ENCODE measurements at regions not wholly inside any gene's neighbourhood (a gene's known extent, or its start where the extent isn't known, plus 50 kb on each side); places are given as distances from the start of the nearest gene placed in this dataset.
A peak's percentile ranks its signal among the peaks of the same experiment; 100 is the strongest.
"Not testable (repeated sequence)": the region's sequence is repeated elsewhere in the genome, so short reads cannot be mapped to it uniquely, and the experiment has no call there.

DNA sequence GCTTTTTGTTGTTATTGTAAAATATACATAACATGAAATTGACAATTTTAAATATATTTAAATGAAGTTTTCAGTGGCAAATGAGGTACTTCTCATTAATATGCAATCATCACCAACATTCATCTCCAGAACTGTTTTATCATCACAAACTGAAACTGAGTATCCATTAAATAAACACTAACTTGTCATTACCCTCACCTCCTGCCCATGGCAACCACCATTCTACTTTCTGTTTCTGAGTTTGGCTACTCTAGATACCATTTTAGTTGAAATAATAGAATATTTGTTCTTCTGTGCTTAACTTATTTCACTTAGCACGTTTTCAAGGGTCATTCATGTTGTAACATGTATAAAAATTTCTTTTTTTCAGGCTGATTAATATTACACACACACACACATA lies 834.3 kb downstream of the PLOD2 start:
- no peak for FAIRE-seq

DNA sequence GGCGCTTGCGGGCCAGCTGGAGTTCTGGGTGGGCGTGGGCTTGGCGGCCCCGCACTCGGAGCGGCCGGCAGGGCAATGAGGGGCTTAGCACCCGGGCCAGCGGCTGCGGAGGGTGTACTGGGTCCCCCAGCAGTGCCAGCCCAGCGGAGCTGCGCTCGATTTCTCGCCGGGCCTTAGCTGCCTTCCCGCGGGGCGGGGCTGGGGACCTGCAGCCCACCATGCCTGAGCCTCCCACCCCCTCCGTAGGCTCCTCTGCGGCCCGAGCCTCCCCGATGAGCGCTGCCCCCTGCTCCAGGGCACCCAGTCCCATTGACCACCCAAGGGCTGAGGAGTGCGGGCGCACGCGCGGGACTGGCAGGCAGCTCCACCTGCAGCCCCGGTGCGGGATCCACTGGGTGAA lies 827.6 kb downstream of the PLOD2 start:
- not testable (repeated sequence) for FAIRE-seq

DNA sequence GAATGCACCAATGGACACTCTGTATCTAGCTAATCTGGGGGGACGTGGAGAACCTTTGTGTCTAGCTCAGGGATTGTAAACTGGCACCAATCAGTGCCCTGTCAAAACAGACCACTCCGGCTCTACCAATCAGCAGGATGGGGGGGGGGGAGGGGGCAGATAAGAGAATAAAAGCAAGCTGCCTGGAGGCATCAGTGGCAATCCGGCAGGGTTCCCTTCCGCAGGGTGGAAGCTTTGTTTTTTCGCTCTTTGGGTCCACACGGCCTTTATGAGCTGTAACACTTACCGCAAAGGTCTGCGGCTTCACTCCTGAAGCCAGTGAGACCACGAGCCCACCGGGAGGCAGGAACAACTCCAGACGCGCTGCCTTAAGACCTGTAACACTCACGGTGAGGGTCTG lies 827.1 kb downstream of the PLOD2 start:
- FAIRE-seq: no peak

DNA sequence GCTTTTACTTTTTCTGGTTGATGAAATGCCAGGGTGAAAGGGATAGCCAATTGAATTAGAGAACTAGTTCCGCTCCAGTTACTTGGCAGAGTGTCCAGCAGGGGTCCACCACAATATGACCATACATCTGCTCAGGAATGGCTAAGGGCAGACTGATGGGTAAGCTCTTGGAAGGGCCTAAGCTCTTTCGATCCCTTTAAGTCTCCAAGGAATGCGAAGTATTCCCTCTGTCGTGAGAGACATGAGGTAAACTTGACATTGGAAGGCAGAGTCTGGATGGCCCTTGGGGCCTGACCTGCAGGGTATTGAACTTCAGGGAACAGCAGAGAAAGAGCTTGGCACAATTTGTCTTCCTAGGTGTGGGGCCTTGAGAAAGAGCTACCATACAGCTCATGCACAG lies 805.8 kb downstream of the PLOD2 start:
- FAIRE-seq: no peak

DNA sequence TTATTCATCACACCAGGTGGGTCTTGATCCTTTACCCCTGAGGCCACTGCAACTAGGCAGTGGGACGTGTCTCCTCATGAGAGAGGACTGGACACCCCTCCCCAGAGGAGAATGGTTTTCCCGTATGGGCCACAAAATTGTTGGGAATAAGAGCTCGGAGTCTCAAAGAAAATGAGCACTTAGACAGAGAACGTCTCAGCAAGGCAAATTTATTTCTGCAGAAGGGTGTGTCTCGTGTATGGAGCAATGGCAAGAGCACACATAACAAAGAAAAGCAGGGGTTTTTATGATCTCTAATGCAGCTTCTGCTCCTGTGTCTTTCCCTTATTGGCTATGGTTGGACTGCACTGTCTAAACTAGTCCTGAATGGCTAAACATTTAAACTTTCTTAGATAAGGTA lies 803.5 kb downstream of the PLOD2 start:
- no peak for FAIRE-seq

DNA sequence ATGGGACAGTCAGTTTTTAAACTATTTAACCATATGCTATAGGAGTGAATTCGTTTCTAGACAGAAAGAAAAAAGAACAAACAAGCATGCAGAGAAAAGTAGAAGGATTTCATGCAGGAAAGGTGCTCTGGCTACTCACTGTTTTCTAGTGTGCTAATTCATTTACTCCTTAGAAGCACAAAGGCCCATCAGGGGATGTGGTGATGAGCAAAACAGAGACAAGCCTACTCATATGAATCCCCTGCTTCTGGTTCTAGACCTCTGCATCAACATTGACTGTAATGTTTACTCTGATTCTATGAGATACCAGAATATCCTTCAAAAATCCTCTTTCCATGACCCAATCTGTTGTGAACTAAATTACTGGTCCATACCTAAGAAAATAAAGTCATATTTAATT lies 801.9 kb downstream of the PLOD2 start:
- FAIRE-seq: no peak

DNA sequence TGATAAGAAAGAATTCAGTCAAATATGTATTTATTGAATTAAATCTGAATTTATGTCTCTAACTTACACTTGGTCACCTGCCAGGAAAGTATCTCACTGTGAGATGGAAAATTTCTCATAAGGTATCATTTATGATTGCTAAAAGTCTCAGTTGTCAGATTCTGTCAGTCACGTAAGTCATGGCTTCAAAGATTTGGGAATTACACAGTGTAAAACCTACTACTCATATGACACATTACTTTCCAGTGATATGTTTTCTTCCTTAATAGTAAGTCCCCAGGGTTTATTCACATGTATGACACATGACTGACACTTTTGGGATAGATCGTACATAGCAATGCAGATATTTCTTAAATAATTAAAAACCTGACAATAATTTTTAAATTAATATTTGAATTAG lies 792.2 kb downstream of the PLOD2 start:
- FAIRE-seq: no peak

DNA sequence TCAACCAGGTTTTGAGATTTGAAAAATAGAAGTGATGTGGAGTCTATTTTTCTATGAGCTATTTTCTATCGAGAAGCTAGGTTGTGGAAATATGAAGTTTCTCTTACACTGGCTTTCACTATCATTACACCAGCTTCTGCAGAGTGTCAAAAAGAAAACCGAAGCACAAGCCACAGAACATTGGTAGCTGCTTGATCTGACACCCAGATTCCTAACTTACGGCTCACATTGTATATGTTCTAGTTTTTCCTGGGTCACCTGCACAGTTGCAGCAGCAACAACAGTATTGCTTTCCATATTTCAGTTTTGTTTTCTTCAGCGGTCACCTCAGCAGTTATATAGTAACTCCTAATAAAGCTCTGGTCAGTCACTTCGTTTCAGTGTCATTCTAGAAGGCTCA lies 790.1 kb downstream of the PLOD2 start:
- FAIRE-seq: no peak

DNA sequence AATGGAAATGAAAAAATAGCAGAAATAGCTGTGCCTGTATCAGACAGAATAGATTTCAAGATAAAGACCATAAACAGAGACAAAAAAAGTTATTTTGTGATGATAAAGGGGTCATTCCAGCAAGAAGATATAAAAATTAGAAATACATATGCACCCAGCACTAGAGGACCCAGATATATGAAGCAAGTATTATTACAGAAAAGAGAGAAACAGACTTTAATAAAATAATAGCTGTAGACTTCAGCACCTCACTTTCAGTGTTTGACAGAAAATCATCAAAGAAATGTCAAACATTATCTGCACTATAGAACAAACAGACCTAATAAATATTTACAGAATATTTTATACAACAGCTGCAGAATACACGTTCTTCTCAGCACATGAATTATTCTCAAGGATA lies 783.7 kb downstream of the PLOD2 start:
- no peak for FAIRE-seq

DNA sequence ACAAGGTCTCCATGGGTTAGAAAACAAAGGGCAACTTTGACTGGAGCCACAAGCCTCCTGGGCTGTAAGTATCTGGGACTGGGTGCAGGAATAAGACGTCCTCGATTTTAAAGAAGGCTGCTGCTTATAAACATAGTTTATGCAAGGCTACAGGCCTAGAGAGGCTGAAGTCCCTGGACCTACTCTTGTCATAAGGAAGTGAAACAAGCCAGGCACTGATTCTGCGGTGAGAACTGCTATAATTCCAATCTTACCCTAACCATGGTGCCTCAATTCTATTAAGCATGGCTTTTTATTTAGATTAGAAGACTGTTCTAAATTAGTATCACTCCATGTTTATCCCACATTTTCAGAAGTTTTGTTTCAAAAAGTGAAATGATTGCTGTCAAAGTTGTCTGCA lies 777.6 kb downstream of the PLOD2 start:
- FAIRE-seq: no peak

DNA sequence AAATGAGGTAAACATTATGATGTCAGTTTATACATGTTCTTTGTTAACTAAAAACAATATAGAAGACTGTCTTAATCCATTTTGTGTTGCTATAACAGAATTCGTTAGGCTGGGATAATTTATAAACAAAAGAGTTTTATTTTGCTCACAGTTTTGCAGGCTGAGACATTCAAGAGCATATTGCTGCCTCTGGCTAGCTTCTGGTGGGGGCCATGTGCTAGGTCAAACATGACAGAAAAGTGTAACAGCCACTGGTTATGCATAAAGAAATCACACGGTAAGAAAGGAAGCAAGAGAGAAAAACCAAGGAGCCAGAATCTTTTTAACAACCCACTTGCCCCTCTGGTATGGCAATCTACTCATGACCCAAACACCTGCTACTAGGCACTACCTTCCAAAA lies 776.7 kb downstream of the PLOD2 start:
- no peak for FAIRE-seq

DNA sequence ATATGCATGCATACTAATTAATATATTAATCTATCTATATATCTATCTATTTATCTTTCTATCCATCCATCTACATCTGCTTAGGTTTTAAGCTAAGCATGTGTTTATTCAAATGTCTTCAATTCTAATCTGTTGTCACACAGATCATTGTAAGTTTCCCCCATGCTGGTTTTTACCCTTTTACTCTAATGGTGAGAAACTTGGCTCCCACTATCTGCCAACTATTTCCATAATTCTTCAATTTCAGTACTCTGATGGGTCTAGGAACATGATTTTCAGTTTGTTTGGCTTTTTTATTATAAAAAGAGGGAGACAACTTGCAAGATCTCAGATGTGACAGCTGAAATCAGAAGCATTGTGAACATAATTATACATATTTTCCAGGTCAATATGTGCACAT lies 773.8 kb downstream of the PLOD2 start:
- no peak for FAIRE-seq

DNA sequence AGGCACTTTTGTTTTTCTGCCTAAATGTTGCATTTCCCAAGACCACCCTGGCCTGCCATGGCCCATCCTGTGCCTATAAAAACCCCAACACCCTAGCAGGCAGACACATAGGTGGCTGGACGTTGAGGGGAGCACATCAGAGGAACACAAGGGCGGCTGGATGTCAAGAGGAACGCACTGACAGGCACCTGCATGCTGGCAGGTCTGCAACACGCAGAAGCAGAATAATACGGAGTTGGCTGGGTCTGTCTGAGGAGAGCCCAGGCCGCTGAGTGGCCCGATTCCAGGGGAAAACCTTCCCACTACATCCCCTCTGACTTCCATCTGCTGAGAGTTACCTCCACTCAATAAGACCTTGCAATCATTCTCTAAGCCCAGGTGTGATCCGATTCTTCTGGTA lies 765.6 kb downstream of the PLOD2 start:
- FAIRE-seq: no peak

DNA sequence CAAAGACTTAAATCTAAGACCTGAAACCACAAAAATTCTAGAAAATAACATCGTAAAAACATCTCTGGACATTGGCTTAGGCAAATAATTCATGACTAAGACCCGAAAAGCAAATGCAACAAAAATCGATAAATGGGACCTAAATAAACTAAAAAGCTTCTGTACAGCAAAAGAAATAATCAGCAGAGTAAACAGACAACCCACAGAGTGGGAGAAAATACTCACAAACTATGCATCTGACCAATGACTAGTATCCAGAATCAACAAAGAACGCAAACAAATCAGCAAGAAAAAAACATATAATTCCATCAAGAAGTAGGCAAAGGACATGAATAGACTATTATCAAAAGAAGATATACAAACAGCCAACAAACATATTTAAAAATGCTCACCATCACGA lies 749.4 kb downstream of the PLOD2 start:
- FAIRE-seq: no peak

DNA sequence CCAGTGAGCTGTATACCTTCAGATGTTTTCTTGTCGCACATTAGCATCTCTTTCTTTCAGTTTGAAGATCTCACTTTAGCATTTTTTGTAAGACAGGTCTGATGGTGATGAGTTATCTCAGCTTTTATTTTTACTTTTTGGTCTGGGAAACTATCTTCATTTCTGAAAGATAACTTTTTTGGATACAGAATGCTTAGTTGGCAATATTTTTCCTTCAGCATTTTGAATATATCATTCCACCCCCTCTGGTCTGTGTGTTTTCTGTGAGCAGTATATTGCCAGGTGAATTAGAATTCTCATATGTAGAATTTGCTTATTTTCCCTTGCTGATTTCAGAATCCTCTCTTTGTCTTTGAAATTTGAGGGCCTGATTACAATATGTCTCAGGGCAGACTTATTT lies 743.3 kb downstream of the PLOD2 start:
- no peak for FAIRE-seq

DNA sequence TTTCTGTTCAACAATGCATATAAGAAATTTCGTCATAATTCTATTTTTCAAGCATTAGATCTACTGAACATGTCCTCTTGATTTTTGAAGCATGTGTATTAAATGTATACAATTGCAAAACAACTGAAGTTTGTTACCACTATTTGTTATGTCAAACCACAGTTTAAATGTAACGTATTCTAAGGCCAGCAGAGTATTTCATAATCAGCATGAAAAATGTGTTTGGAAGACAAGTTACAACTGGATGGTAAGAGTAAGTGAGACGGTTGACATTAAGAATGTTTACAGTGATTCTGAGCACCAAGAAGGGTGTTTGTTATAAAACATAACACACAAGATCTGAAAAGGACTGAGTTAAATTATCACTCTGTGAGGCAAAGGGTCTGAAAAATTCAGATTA lies 738.4 kb downstream of the PLOD2 start:
- FAIRE-seq: no peak

DNA sequence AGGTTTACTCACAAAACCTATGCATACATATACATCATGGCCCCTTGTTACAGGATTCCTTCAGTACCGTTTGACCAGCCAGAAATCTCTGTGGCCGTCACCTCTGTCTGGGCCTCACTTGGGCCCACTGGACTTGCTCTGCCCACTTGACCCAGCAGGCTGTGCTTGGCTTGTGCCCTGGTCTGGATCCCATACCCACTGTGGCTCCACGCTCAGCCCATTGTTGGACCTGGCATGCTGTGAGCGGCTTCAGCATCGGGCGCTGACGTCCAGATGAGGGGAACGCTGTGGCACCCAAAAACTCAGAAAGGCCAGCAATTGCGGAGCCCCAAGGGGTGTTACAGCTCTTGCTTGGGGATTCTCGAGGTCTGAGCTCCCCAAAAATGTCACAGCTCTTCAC lies 733.6 kb downstream of the PLOD2 start:
- no peak for FAIRE-seq

DNA sequence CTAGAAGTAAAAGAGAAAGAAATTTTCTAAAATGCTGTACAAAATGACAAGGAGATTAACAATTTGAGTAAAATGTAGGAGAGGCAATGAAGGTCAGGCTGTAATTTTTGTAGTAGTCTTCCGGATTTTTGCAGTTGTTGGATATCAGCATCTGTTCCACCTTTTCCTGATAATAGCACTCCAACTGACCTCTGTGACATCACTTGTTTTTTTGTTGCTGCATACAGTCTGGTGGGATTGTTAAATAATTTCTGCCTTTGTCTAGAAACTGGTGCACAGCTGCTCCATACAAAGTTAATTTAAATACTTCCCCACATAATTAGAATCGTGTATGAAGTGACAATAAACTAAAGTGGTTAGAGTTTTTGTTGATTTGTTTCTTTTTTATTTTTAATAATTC lies 731.4 kb downstream of the PLOD2 start:
- no peak for FAIRE-seq

DNA sequence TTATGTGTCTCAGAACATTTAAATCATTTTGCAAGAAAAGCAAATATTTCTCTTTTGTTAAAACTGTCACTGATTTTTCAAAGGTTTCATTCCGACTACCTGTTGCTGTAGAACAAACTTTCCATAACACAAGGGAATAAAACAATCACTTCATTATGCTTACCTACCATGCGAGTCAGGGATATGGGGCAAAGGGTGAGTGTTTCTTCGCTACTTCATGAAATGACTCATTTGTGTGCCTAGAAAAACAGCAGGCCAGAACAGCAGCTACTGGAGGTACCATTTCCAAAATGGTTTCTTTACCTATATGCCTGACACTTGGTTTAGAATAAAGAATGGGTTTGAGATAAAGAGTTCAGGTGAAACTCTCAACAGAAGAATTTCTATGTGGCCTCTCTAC lies 712.5 kb downstream of the PLOD2 start:
- no peak for FAIRE-seq

DNA sequence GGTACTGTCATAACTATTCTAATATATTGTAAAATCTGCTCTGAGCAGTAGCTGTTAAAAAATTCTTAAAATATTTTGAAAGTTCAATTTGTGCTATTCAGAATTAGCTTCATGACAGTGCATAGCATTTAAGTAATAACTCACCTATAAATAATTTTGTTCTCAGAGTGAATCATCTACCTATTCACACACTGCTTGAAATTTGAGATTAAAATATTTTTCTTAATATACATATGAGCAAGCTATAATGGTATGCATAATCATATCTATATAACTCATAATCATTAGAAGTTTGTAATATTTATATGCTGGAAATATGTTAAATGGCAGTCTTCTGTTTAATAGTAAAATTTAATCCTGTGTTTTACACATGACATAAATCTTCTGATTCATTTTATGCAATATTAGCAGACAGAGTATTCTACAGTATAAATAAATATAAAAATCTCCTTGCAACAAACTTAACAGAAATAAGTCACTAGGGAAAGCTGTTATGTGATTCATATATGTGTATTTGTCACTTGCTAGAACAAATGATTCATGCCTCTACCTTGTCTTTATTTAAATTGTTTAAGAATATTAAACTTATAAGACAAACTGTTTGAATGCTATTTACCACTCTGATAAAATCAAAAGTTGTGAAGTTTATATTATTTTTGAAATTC lies 710.8 kb downstream of the PLOD2 start:
- peak; percentile 8 for FAIRE-seq

DNA sequence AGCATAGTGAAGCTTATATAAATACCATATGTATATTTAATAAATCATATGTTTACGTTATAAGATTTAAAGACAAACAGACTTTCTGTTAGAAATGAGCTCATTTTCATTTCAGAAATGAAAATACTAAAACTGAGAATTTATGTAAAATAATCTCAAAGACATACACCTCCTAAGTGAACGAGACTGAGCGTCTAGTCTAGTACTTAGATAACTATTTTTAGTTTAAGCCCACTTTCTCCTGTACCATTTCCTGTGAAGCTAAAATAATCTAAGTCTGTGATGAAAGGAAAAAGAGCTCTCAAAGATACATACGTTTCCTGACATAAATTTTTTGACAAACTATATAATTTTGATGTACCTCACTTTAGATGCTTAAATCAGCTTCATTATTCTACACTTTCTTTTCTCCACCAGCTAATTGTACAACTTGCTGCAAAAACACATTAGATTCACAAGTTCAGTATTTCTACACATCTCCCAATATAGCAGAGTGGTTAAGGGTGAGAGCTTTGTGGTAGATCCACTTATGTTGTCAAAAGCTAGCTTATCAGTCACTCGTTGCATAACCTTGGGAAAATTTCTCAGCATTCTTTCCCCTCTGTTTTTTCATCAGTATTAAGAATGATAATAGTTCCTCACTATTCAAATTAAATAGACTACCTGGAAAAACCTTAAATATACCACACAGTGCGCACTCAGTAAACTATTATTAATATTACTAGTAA lies 703.0 kb downstream of the PLOD2 start:
- FAIRE-seq: no peak

DNA sequence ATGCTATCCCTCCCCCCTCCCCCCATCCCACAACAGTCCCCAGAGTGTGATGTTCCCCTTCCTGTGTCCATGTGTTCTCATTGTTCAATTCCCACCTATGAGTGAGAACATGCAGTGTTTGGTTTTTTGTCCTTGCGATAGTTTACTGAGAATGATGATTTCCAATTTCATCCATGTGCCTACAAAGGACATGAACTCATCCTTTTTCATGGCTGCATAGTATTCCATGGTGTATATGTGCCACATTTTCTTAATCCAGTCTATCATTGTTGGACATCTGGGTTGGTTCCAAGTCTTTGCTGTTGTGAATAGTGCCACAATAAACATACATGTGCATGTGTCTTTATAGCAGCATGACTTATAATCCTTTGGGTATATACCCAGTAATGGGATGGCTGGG lies 701.3 kb downstream of the PLOD2 start:
- FAIRE-seq: not testable (repeated sequence)

DNA sequence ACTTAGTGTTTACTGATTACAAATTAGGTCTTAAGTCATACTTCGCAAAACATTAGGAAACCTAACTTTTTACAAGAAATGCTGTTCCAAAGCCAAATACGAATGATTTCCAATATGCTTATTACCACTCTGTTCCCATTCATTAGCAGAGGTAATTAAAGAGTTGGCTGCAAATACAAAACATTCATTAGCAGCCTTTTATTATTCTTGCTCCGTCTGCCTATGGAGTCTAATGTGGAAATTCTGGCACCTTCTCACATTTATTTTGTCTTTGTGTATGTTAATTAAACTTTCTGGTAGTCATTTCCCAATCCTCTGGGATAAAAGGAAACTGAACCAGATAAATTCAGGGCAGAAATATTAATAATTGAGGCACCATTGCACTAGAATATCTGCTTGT lies 689.0 kb downstream of the PLOD2 start:
- FAIRE-seq: no peak

DNA sequence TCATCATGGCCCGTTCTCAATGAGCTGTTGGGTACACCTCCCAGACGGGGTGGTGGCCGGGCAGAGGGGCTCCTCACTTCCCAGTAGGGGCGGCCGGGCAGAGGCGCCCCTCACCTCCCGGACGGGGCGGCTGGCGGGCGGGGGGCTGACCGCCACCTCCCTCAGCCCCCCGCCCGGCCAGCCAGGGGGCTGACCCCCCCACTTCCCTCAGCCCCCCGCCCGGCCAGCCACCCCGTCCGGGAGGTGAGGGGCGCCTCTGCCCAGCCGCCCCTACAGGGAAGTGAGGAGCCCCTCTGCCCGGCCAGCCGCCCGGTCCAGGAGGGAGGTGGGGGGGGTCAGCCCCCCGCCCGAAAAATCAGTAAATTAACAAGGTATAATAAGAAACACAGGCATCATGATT lies 678.2 kb downstream of the PLOD2 start:
- not testable (repeated sequence) for FAIRE-seq

DNA sequence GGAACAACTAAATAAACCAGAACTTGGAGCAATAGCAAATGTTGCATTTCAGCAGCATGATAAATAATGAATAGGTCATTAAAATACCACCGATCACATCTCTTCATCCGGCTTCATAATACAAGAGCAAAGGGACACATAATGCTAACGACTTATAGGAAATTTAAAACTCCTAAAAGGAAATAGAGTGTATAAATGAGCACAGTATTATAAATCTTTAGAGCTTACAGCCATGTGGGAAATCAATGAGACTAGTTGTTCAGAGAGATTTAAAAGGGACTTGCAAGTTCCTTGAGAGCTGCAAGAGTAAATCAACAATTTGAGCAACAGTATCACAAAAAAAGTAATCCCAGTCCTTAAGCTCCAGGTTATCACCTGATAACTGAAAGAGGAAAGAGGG lies 677.0 kb downstream of the PLOD2 start:
- FAIRE-seq: no peak

Measured in endometrium (tissue), 2 donors.